NCI-H524 treated with DMSO at 0.1 percent for 48 hours (cell line): ENCODE measurements at regions not wholly inside any gene's neighbourhood (a gene's known extent, or its start where the extent isn't known, plus 50 kb on each side); places are given as distances from the start of the nearest gene placed in this dataset.

Source experiments
- DNase-seq: peaks from one replicate; lab custom pipeline; 2025; lab: John Stamatoyannopoulos, UW

DNA sequence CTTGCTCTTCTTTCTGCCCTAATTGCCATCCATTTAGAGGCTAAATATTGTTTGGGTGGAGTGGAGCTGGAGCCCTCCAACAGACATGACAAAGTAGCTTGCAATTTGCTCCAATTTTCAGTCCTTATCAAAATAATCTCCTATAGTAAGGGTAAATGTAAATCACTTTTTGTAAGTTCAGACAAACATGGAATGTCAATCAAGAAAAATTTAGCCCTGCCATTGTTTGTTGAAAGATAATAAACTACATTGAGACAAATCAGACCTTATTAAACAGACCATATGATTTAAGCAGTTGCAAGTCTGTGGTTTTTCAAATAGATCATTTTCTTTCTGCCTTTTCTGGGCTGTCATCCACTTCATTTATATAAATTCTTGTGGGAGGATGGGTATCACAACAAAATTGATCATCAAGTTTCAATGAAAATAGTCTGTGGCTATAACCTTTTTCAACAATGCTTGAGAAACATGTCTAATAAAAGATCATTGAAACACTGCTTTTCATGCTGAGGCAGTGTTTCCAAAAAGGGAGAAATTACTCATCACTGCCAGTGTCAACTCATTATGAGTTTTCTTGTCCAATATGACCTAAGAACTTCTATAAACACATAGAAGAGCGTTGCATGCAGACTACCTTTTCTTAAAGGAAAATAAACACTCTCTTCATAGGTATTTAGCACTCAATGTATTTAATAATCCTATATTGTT lies 1152.0 kb upstream of the B3GALT2 start:
- DNase-seq, result no peak

DNA sequence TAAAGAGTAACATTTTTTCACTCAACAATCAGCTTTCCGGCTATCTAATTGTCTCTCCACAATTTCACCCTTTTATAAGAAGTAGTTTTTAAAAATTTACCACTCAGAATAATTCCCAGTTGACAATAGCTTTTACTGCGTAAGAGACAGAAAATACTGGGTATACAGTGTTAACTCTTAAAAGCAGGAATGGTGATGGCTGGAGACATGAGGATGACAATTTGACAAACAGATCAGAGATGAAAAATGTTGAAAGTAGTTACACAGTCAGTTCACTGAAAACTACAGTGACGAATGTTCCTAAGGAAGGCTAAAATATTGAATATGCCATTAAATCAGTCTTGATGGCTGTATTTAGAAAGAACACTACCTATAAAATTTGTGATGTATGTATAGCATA lies 1146.8 kb upstream of the B3GALT2 start:
- no peak for DNase-seq

DNA sequence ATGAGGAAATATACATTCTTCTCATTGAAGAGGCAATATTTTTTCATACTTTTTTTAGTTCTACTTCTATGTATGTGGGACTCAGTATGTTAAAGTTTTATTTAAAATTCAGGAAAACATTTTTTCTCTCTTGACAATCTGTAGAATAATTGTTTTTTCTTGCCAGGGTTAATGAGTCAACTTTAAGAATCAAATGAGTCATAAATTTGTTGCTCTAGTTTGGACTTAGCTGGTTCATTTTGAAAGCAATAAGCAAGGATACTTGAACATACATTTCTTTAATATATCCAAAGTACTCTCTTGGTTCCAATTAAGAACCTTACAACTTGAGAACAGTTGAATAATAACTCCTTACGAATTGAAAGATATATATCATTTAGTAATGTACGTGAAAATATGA lies 1145.3 kb upstream of the B3GALT2 start:
- no peak for DNase-seq

DNA sequence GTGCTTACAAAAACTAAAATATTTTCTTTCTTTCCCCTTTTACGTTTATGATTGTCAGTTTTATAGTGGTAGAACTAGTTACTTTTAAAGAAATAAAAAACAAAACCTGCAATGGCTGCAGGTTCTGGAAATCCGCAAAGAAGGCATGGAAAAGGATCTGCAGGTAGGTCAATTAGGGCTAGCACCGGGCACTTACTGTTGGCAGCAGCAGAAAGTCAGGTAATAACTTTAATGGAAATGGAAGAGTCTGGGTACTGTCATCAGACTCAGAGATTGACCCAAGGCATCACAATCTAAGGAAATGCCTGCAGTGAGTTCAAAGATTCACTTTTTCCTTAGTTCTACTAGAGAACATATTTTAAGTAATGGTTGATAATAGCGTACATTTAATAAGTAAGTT lies 1136.3 kb upstream of the B3GALT2 start:
- DNase-seq, result no peak

- no peak for DNase-seq
These were observed 1132.4 kb upstream of the B3GALT2 start for GRCh38 chr1:194318790-194319280.

DNA sequence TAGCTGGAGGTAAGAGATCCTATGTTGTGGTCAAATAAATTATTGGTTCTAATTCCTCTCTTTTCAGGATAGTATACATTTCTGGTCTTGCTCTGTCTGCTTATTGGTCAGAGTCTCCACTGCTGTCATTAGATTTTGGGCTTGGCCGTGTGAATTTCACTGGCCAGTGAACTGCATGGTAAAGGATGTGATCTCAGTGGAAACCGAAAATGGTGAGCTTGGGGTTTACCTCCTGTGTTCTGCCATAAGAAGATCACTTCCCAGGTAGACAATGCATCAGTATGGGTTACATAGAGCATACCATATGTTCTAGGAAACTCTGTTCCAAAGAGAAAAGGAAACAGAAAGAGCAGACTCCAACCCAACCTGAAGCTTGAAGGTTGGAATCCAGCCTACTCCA lies 1123.3 kb upstream of the B3GALT2 start:
- DNase-seq, result no peak

DNA sequence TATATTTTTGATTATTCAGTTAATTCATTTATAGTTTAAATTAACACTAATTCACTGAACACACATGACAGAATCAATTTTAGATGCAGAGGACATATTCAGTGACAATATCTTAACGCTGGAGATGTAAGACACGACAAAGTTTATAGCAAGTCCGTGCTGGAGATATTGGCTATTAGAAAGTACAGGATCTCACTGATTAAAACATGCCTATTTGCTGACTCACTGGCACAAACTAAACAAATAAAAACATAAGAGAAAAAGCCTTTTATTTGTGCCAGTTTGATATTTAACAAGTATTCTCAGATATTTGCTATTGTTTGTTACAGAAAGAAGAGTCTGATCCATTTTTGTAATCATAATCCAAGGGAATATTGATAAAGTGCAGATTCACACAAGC lies 1122.9 kb upstream of the B3GALT2 start:
- no peak for DNase-seq

DNA sequence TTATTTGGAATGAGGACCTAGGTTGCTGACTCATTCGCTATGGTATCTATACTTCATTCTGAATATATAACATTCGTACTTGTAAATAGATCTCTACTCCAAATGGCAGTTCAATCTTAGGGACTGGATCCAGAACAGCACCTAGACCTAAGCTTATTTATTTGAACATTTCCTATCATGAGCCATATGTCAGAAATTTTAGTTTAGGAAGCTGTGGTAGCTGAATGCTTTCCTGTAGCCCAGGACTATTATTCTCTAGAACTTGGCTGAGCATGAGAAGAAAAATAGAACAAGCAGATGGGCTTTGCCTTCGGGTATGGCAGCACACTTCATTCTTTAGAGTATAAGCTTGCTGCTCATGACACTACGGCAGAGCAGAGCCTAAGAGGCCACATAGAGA lies 1114.4 kb upstream of the B3GALT2 start:
- no peak for DNase-seq

GRCh38 chr1:194300340-194300739 lies 1113.9 kb upstream of the B3GALT2 start:
- DNase-seq, result no peak

DNA sequence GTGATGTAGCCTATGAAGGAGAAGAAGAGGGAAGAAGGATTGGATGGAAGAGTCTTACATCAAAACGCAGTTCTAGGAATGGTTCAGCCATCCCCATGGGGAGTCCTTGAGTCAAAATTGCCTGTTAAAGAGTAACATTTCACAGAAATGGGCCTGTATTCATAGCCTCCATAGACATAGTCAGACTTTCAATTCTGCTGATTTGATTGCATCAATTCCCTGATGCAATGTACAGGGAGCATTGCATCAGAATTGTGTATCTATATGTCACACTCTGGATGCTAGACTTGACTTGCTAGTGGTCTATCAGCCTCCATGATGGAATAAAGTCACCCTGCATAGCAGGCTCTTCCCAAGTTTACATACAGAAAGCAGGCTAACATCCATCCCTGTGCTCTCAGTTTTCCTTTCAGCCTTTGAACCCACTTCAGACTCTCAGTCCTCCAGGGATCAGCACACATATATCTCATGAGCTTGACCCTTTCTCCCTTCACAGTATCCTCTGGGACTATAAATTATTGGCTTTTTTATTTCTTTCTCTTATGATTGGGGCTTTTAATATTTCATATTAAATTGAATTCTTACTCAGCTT lies 1111.7 kb upstream of the B3GALT2 start:
- DNase-seq, result no peak

DNA sequence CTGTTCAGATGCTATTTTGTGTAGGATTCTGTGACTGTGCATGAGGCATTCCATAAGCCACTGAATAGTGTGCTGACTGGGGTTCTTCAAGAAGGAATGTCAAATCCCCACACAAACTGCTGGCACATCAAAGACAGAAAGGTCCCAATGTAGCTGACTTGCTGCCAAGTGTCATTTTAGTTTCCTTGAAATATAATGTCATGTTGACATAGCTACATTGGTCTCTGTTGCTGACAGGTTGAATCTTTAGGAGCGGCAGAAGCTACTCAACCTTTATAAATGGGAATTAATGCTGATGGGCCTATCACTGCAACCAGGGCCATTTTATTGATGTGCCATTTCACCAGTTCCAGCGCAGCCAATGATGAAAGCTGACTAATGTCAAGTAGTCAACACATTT lies 1110.7 kb upstream of the B3GALT2 start:
- DNase-seq, result no peak

- no peak for DNase-seq
These were observed 1109.8 kb upstream of the B3GALT2 start for GRCh38 chr1:194296201-194296600.

GRCh38 chr1:194295685-194296084 lies 1109.3 kb upstream of the B3GALT2 start:
- no peak for DNase-seq

- no peak for DNase-seq
These were observed 1107.5 kb upstream of the B3GALT2 start for GRCh38 chr1:194293851-194294405.

GRCh38 chr1:194292966-194293365 lies 1106.6 kb upstream of the B3GALT2 start:
- no peak for DNase-seq

GRCh38 chr1:194289569-194290266 lies 1103.3 kb upstream of the B3GALT2 start:
- no peak for DNase-seq

DNA sequence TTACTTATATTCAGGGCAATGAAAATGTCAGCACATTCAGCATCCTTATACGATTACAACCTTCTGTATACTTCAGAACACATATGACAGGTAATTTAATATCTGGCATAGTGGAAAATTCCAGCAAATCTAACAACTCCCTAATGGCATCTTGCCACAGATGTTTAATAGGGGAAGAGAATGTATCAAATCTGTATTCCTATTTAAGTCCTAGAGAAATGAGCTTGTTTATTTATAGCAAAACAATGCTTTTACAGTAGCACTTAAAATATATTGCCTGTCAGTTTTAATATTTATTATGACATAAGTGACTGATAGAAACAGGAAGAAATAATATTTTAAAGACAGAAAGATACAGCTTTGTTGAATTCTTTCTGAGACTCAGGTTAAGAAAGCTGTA lies 1101.8 kb upstream of the B3GALT2 start:
- no peak for DNase-seq

DNA sequence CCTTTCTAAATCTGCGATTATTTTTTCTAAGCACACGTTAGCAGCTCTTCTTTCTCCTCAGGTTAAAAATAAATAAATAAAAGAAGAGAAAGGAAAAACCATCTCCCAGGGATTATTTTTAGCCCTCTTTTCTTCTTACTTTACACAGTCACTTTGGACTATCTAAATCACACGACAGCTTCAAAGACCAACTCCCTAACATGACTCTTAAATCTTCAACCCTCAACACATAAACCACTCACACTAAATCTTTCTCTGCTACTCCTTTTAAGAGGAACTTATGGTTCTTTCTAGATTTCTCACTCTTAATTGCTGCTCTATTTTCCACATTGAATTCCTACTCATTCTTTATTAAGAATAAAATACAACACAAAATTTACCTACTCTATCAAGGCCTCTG lies 1095.0 kb upstream of the B3GALT2 start:
- DNase-seq, result no peak

- no peak for DNase-seq
These were observed 1094.0 kb upstream of the B3GALT2 start for GRCh38 chr1:194280463-194280862.

DNA sequence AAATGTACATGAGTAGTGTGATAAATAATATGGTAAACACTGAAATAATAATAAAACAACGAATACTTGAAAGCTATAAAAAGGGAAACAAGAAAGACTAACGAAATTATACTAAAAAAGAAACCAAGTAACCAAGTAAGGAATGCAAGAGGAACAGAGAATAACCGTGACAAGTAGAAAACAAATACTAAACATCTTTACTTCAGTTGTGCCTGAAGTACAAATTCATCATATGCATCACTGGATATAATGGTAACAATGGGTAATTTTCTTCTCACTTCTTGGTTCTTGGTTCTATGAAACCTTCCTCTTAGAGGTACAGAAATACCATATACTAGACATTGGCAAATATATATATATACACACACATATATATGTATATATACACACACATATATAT lies 1093.6 kb upstream of the B3GALT2 start:
- DNase-seq, result no peak

- no peak for DNase-seq
These were observed 1091.5 kb upstream of the B3GALT2 start for GRCh38 chr1:194277927-194278326.

- DNase-seq, result no peak
These were observed 1087.2 kb upstream of the B3GALT2 start for GRCh38 chr1:194273660-194274059.

DNA sequence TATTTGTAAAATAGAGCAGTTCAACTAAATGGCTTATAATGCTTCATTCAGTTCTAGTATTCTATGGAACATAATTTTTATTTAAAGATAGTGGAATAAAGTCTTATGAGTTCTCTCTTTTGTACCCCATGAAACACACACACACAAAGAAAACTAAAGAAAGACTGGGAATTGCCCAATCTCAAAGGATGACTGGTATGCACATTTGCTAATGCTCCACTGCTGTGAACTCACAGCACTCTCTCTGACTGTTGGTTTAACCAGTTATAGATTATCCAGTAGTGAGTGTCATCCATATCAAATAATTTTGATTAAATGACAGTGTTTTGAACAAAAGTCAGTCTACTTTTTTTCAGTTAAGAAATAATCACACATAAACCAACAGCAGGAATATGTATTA lies 1082.4 kb upstream of the B3GALT2 start:
- DNase-seq, result no peak
